NB4 (cell line): ENCODE measurements at regions not wholly inside any gene's neighbourhood (a gene's known extent, or its start where the extent isn't known, plus 50 kb on each side); places are given as distances from the start of the nearest gene placed in this dataset.

Experiments
- POLR2A ChIP-seq: IDR thresholded peaks from 2 replicates; pipeline ENCODE4 v1.6.1; 2011; ENCODE audit warnings: mild to moderate bottlenecking; ENCODE audit not compliant: insufficient read length; ENCODE audit errors: extremely low read depth
- TF ChIP-seq, protein P1 (sequence below): IDR thresholded peaks from one replicate; pipeline ENCODE4 v1.5.1; 2012; ENCODE audit warnings: low read depth, low read length

- no peak for TF ChIP-seq POLR2A
- TF ChIP-seq, protein P1, sequence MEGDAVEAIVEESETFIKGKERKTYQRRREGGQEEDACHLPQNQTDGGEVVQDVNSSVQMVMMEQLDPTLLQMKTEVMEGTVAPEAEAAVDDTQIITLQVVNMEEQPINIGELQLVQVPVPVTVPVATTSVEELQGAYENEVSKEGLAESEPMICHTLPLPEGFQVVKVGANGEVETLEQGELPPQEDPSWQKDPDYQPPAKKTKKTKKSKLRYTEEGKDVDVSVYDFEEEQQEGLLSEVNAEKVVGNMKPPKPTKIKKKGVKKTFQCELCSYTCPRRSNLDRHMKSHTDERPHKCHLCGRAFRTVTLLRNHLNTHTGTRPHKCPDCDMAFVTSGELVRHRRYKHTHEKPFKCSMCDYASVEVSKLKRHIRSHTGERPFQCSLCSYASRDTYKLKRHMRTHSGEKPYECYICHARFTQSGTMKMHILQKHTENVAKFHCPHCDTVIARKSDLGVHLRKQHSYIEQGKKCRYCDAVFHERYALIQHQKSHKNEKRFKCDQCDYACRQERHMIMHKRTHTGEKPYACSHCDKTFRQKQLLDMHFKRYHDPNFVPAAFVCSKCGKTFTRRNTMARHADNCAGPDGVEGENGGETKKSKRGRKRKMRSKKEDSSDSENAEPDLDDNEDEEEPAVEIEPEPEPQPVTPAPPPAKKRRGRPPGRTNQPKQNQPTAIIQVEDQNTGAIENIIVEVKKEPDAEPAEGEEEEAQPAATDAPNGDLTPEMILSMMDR, result no peak
Measured at GRCh38 chr6:56845032-56845431, 109.9 kb upstream of the BEND6 start.
